ENCODE measurements at regions not wholly inside any gene's neighbourhood (a gene's known extent, or its start where the extent isn't known, plus 50 kb on each side); places are given as distances from the start of the nearest gene placed in this dataset.

- H3K4ac ChIP-seq (ENCODE audit: low read length) = no peak overlapping the region
- no peak overlapping the region for H3K14ac ChIP-seq (ENCODE audit: low read length)
- WGBS, 2 donors (ENCODE audit: extremely low coverage in 2 of 2, insufficient read length in 2 of 2, insufficient replicate concordance in 1 of 2) = no CpG with 5 or more reads among the region's 7 CpGs
- DNase-seq (ENCODE audit: low spot score) = no peak
- no peak overlapping the region for H2BK15ac ChIP-seq (ENCODE audit: low read length)
- no peak overlapping the region for H2AFZ ChIP-seq (ENCODE audit: low read length)
- H2BK120ac ChIP-seq (ENCODE audit: low read depth, low read length) = no peak overlapping the region
- H3K36me3 ChIP-seq (replicated peaks in 1 of 2; ENCODE audit: control insufficient read depth in 2 of 2, insufficient read depth in 2 of 2, low read length in 2 of 2) = no peaks in the 10 kb centered on the region
- H4K8ac ChIP-seq (ENCODE audit: low read depth, low read length) = no peak overlapping the region
- no peak overlapping the region for H3K23ac ChIP-seq (ENCODE audit: low read depth, low read length, poor library complexity)
- peaks cover 0 to 2% (median 0%) of the 10 kb centered on the region in 3 experiments for H3K27me3 ChIP-seq (ENCODE audit: control insufficient read depth in 3 of 3, insufficient read depth in 3 of 3, low read depth in 1 of 3, low read length in 3 of 3)
- no peaks in the 10 kb centered on the region for H3K4me1 ChIP-seq (ENCODE audit: control insufficient read depth in 2 of 2, insufficient read depth in 1 of 2, low read depth in 1 of 2, low read length in 2 of 2)
- no peak overlapping the region for H3K18ac ChIP-seq (ENCODE audit: low read length)
- H3K4me2 ChIP-seq (ENCODE audit: insufficient read depth, low read length, poor library complexity, severe bottlenecking) = no peak overlapping the region
- no peak overlapping the region for H2AK5ac ChIP-seq (ENCODE audit: low read depth, low read length)
- H2BK5ac ChIP-seq (ENCODE audit: low read length) = no peak overlapping the region
- peaks cover 0 to 1% of the 10 kb centered on the region in 2 donors for H3K9me3 ChIP-seq (replicated peaks in 1 of 2; ENCODE audit: control insufficient read depth in 2 of 2, insufficient read depth in 1 of 2, low read depth in 1 of 2, low read length in 2 of 2)
- no peak overlapping the region for H3K9ac ChIP-seq (ENCODE audit: low read depth, low read length, poor library complexity)
- no peak overlapping the region for H3K4me3 ChIP-seq (ENCODE audit: low read length in 2 of 2)
- H3K27ac ChIP-seq (replicated peaks; ENCODE audit: low read length) = no peak overlapping the region
- no peaks in the 10 kb centered on the region for H3K79me1 ChIP-seq (ENCODE audit: low read depth, low read length)
- no peak overlapping the region for H2BK12ac ChIP-seq (ENCODE audit: low read length)
- H4K91ac ChIP-seq (ENCODE audit: low read depth, low read length, poor library complexity) = no peak overlapping the region
Measured at GRCh38 chr20:60968853-60969720, 283.0 kb upstream of the CDH4 start.

DNA sequence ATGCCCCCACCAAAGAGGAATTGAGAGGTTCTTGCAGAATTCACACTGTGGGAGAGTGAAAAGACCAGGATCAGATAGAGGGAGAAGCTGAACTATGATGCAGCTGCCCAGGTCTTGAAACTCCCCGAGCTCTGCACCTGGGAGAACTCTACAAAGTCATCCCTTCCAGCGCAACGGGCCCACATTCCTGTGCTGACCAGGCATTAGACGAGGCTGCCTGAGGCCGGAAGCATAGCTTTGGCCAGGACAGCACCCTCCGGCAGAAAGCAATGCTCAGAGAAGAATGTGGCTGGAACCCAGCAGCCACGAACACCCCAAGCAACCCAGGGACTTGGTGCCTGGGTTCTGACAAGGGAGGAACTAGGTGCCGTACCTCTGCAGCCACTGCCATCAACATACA is 281.5 kb upstream of the CDH4 start:
- Histone ChIP-seq H3K27me3 (ENCODE audit: control insufficient read depth in 3 of 3, insufficient read depth in 3 of 3, low read depth in 1 of 3, low read length in 3 of 3) (peaks cover 0 to 2% (median 0%) of the 10 kb centered on the region in 3 experiments), H3K4me3 (ENCODE audit: low read length in 2 of 2) (no peak overlapping the region), H3K27ac (replicated peaks; ENCODE audit: low read length) (no peak overlapping the region), H2AK5ac (ENCODE audit: low read depth, low read length) (no peak overlapping the region), H3K9ac (ENCODE audit: low read depth, low read length, poor library complexity) (no peak overlapping the region), H3K4ac (ENCODE audit: low read length) (no peak overlapping the region), H3K23ac (ENCODE audit: low read depth, low read length, poor library complexity) (no peak overlapping the region), H3K9me3 (replicated peaks in 1 of 2; ENCODE audit: control insufficient read depth in 2 of 2, insufficient read depth in 1 of 2, low read depth in 1 of 2, low read length in 2 of 2) (peaks cover 0 to 1% of the 10 kb centered on the region in 2 donors), H3K4me2 (ENCODE audit: insufficient read depth, low read length, poor library complexity, severe bottlenecking) (no peak overlapping the region), H3K14ac (ENCODE audit: low read length) (no peak overlapping the region), H3K36me3 (replicated peaks in 1 of 2; ENCODE audit: control insufficient read depth in 2 of 2, insufficient read depth in 2 of 2, low read length in 2 of 2) (no peaks in the 10 kb centered on the region), H3K4me1 (ENCODE audit: control insufficient read depth in 2 of 2, insufficient read depth in 1 of 2, low read depth in 1 of 2, low read length in 2 of 2) (no peaks in the 10 kb centered on the region), H2BK15ac (ENCODE audit: low read length) (no peak overlapping the region), H3K79me1 (ENCODE audit: low read depth, low read length) (no peaks in the 10 kb centered on the region), H2BK120ac (ENCODE audit: low read depth, low read length) (no peak overlapping the region), H3K18ac (ENCODE audit: low read length) (no peak overlapping the region), H2BK12ac (ENCODE audit: low read length) (no peak overlapping the region), H4K91ac (ENCODE audit: low read depth, low read length, poor library complexity) (no peak overlapping the region), H2BK5ac (ENCODE audit: low read length) (no peak overlapping the region), H4K8ac (ENCODE audit: low read depth, low read length) (no peak overlapping the region), H2AFZ (ENCODE audit: low read length) (no peak overlapping the region)
- no CpG with 5 or more reads among the region's 8 CpGs for WGBS, 2 donors (ENCODE audit: extremely low coverage in 2 of 2, insufficient read length in 2 of 2, insufficient replicate concordance in 1 of 2)
- no peak for DNase-seq (ENCODE audit: low spot score)

DNA sequence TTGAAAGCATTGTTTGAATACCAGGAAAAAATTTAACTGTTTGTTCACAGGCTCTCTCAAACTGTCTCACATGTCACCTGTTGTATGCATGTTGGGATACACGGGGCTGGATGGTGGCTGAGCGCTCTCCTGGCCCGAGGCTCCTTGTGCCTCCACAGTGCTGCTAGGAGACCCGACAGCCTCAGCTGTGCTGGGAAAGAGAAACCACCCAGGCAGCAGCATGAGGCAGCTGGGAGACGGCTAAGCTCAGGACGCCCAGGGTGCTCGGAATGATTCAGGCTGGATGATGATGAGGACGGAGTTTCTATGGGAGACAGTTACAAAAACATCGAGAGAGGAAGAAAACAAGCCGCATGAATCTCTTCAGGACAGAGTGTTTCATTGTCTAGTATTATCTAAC is 278.0 kb upstream of the CDH4 start:
- Histone ChIP-seq H3K27me3 (ENCODE audit: control insufficient read depth in 3 of 3, insufficient read depth in 3 of 3, low read depth in 1 of 3, low read length in 3 of 3) (peaks cover 0 to 1% (median 0%) of the 10 kb centered on the region in 3 experiments), H3K14ac (ENCODE audit: low read length) (no peak overlapping the region), H3K4me3 (ENCODE audit: low read length in 2 of 2) (no peak overlapping the region), H2AFZ (ENCODE audit: low read length) (no peak overlapping the region), H3K9me3 (replicated peaks in 1 of 2; ENCODE audit: control insufficient read depth in 2 of 2, insufficient read depth in 1 of 2, low read depth in 1 of 2, low read length in 2 of 2) (peaks cover 0 to 1% of the 10 kb centered on the region in 2 donors), H2BK120ac (ENCODE audit: low read depth, low read length) (no peak overlapping the region), H3K79me1 (ENCODE audit: low read depth, low read length) (no peaks in the 10 kb centered on the region), H3K18ac (ENCODE audit: low read length) (no peak overlapping the region), H3K27ac (replicated peaks; ENCODE audit: low read length) (no peak overlapping the region), H4K91ac (ENCODE audit: low read depth, low read length, poor library complexity) (no peak overlapping the region), H3K9ac (ENCODE audit: low read depth, low read length, poor library complexity) (no peak overlapping the region), H3K4ac (ENCODE audit: low read length) (no peak overlapping the region), H2BK5ac (ENCODE audit: low read length) (no peak overlapping the region), H3K23ac (ENCODE audit: low read depth, low read length, poor library complexity) (no peak overlapping the region), H3K4me1 (ENCODE audit: control insufficient read depth in 2 of 2, insufficient read depth in 1 of 2, low read depth in 1 of 2, low read length in 2 of 2) (no peaks in the 10 kb centered on the region), H3K4me2 (ENCODE audit: insufficient read depth, low read length, poor library complexity, severe bottlenecking) (no peak overlapping the region), H4K8ac (ENCODE audit: low read depth, low read length) (no peak overlapping the region), H2AK5ac (ENCODE audit: low read depth, low read length) (no peak overlapping the region), H2BK12ac (ENCODE audit: low read length) (no peak overlapping the region), H3K36me3 (replicated peaks in 1 of 2; ENCODE audit: control insufficient read depth in 2 of 2, insufficient read depth in 2 of 2, low read length in 2 of 2) (no peaks in the 10 kb centered on the region), H2BK15ac (ENCODE audit: low read length) (no peak overlapping the region)
- WGBS, 2 donors (ENCODE audit: extremely low coverage in 2 of 2, insufficient read length in 2 of 2, insufficient replicate concordance in 1 of 2) = no CpG with 5 or more reads among the region's 10 CpGs
- no peak for DNase-seq (ENCODE audit: low spot score)

DNA sequence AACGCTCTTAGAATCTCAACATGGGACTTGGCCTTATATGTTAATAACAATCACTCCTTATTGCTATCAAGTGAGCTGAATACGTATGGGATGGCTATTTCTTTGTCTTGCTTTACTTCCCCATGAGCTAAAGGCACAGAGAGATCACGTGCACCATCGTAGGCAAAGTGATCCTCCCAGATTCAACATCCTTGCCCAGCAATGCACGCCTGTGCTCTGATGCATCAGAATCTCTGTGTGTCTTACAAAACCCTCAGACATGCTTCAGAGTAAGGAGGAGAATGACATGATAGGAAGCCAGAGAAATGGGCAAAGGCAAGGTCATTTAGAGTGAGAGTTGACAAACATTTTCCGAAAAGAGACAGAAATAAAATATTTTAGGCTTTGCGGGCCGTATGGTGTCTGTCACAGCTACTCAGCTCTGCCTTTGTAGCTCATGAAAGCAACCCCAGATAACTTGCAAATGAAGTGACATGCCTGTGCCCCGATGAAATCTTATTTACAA is 277.6 kb upstream of the CDH4 start:
- H4K91ac ChIP-seq (ENCODE audit: low read depth, low read length, poor library complexity) = no peak overlapping the region
- H2BK15ac ChIP-seq (ENCODE audit: low read length) = no peak overlapping the region
- H4K8ac ChIP-seq (ENCODE audit: low read depth, low read length) = no peak overlapping the region
- H3K4me3 ChIP-seq (ENCODE audit: low read length in 2 of 2) = peak overlapping the region in 1 of 2 donors; percentile 23
- H3K27ac ChIP-seq (replicated peaks; ENCODE audit: low read length) = no peak overlapping the region
- no peak overlapping the region for H3K4me2 ChIP-seq (ENCODE audit: insufficient read depth, low read length, poor library complexity, severe bottlenecking)
- H2BK120ac ChIP-seq (ENCODE audit: low read depth, low read length) = no peak overlapping the region
- DNase-seq (ENCODE audit: low spot score) = no peak
- no peak overlapping the region for H2BK5ac ChIP-seq (ENCODE audit: low read length)
- H3K14ac ChIP-seq (ENCODE audit: low read length) = no peak overlapping the region
- H2AFZ ChIP-seq (ENCODE audit: low read length) = no peak overlapping the region
- no peak overlapping the region for H3K4ac ChIP-seq (ENCODE audit: low read length)
- H3K23ac ChIP-seq (ENCODE audit: low read depth, low read length, poor library complexity) = no peak overlapping the region
- no peak overlapping the region for H2AK5ac ChIP-seq (ENCODE audit: low read depth, low read length)
- WGBS, 2 donors (ENCODE audit: extremely low coverage in 2 of 2, insufficient read length in 2 of 2, insufficient replicate concordance in 1 of 2) = no CpG with 5 or more reads among the region's 9 CpGs
- no peaks in the 10 kb centered on the region for H3K79me1 ChIP-seq (ENCODE audit: low read depth, low read length)
- H3K9me3 ChIP-seq (replicated peaks in 1 of 2; ENCODE audit: control insufficient read depth in 2 of 2, insufficient read depth in 1 of 2, low read depth in 1 of 2, low read length in 2 of 2) = peaks cover 0 to 2% of the 10 kb centered on the region in 2 donors
- H3K27me3 ChIP-seq (ENCODE audit: control insufficient read depth in 3 of 3, insufficient read depth in 3 of 3, low read depth in 1 of 3, low read length in 3 of 3) = no peaks in the 10 kb centered on the region
- H3K18ac ChIP-seq (ENCODE audit: low read length) = no peak overlapping the region
- no peaks in the 10 kb centered on the region for H3K4me1 ChIP-seq (ENCODE audit: control insufficient read depth in 2 of 2, insufficient read depth in 1 of 2, low read depth in 1 of 2, low read length in 2 of 2)
- H3K36me3 ChIP-seq (replicated peaks in 1 of 2; ENCODE audit: control insufficient read depth in 2 of 2, insufficient read depth in 2 of 2, low read length in 2 of 2) = no peaks in the 10 kb centered on the region
- no peak overlapping the region for H3K9ac ChIP-seq (ENCODE audit: low read depth, low read length, poor library complexity)
- H2BK12ac ChIP-seq (ENCODE audit: low read length) = no peak overlapping the region

Measured in neuronal stem cell (in vitro differentiated cells).